IMR-90 (cell line): ENCODE measurements at regions not wholly inside any gene's neighbourhood (a gene's known extent, or its start where the extent isn't known, plus 50 kb on each side); places are given as distances from the start of the nearest gene placed in this dataset.

ENCODE experiments used
- ATAC-seq: fragments of 200-7000 bp; cut with Tn5 transposase; 2 replicates; pipeline ENCODE4 v1.9.1; 2020; ENCODE audit warnings: low read depth, mild to moderate bottlenecking, moderate library complexity
- BruUV-seq: library from RNA; stranded (reverse); fragments of 400-500 nt; replicated peaks from 2 replicates; lab custom pipeline; 2021; lab: Mats Ljungman, UMichigan
- CTCF ChIA-PET: fragments of 300-600 bp; formaldehyde crosslinking; extraction: SDS; loops from one replicate; lab custom pipeline; 2021; ENCODE audit warnings: antibody characterized with exemption; lab: Yijun Ruan, JAX
- POLR2A ChIA-PET: fragments of 300-600 bp; sonication (Branson Sonifier 250); formaldehyde crosslinking; loops from one replicate; lab custom pipeline; 2022; ENCODE audit warnings: antibody characterized with exemption; ENCODE audit not compliant: unreplicated experiment; lab: Charles Lee
- DNase-seq: peaks from one replicate; pipeline ENCODE4 v3.0.0; 2013
- H2AFZ ChIP-seq: replicated peaks from 2 replicates; pipeline ENCODE3; 2013; ENCODE audit warnings: low read length, mild to moderate bottlenecking; ENCODE audit not compliant: poor library complexity
- H2AK5ac ChIP-seq: 2 replicates; pipeline ENCODE4 v1.6.1; 2013; ENCODE audit warnings: low read depth, low read length, inconsistent platforms
- H2AK9ac ChIP-seq: replicated peaks from 2 replicates; pipeline ENCODE3; 2013; ENCODE audit warnings: mild to moderate bottlenecking, low read depth, low read length, moderate library complexity; ENCODE audit not compliant: poor library complexity
- H2BK120ac ChIP-seq: 2 replicates; pipeline ENCODE4 v1.6.1; 2013; ENCODE audit warnings: low read depth, low read length, inconsistent platforms
- H2BK15ac ChIP-seq: 3 replicates; pipeline ENCODE4 v1.6.1; 2013; ENCODE audit warnings: low read depth, low read length, inconsistent platforms
- H2BK20ac ChIP-seq: 2 replicates; pipeline ENCODE4 v1.6.1; 2013; ENCODE audit warnings: low read depth, mild to moderate bottlenecking, inconsistent platforms, low read length, moderate library complexity
- H2BK5ac ChIP-seq: 2 replicates; pipeline ENCODE4 v1.6.1; 2013; ENCODE audit warnings: mild to moderate bottlenecking, low read depth, low read length, inconsistent platforms; ENCODE audit not compliant: poor library complexity, severe bottlenecking
- H3K14ac ChIP-seq: replicated peaks from 2 replicates; pipeline ENCODE4 v1.6.1; 2013; ENCODE audit warnings: low read depth, low read length, inconsistent platforms
- H3K18ac ChIP-seq: 2 replicates; pipeline ENCODE4 v1.6.1; 2013; ENCODE audit warnings: low read depth, low read length, control low read depth
- H3K23ac ChIP-seq: 2 replicates; pipeline ENCODE4 v1.6.1; 2013; ENCODE audit warnings: low read depth, low read length, inconsistent platforms
- H3K27ac ChIP-seq: 2 replicates; pipeline ENCODE4 v1.5.1; 2013; ENCODE audit warnings: mild to moderate bottlenecking, control low read depth, low read length; ENCODE audit not compliant: insufficient read depth
- H3K27me3 ChIP-seq: 2 replicates; pipeline ENCODE4 v1.6.1; 2013; ENCODE audit warnings: low read length; ENCODE audit not compliant: control insufficient read depth, insufficient read depth
- H3K36me3 ChIP-seq: 2 replicates; pipeline ENCODE4 v1.6.1; 2013; ENCODE audit warnings: low read length, mixed read lengths; ENCODE audit not compliant: control insufficient read depth, insufficient read depth
- H3K4ac ChIP-seq: 2 replicates; pipeline ENCODE4 v1.6.1; 2013; ENCODE audit warnings: low read depth, low read length, inconsistent platforms
- H3K4me1 ChIP-seq: 2 replicates; pipeline ENCODE4 v1.6.1; 2013; ENCODE audit warnings: low read length, mixed read lengths; ENCODE audit not compliant: control insufficient read depth, insufficient read depth
- H3K4me2 ChIP-seq: 2 replicates; pipeline ENCODE4 v1.6.1; 2013; ENCODE audit warnings: low read depth, mild to moderate bottlenecking, control low read depth, low read length, moderate library complexity
- H3K4me3 ChIP-seq: 2 replicates; pipeline ENCODE4 v1.5.1; 2013; ENCODE audit warnings: low read depth, mild to moderate bottlenecking, control low read depth, low read length, moderate library complexity; ENCODE audit not compliant: insufficient read depth
- H3K56ac ChIP-seq: 2 replicates; pipeline ENCODE4 v1.6.1; 2013; ENCODE audit warnings: low read length, inconsistent platforms; ENCODE audit not compliant: insufficient read depth; ENCODE audit errors: extremely low read depth
- H3K79me1 ChIP-seq, 2 experiments: 2 replicates each; pipeline ENCODE4 v1.6.1; 2013; ENCODE audit warnings: low read length in 2 of 2, inconsistent platforms in 1 of 2, low read depth in 1 of 2
- H3K9ac ChIP-seq: 2 replicates; pipeline ENCODE4 v1.6.1; 2013; ENCODE audit warnings: low read depth, low read length, control low read depth
- H3K9me1 ChIP-seq: 2 replicates; pipeline ENCODE4 v1.6.1; 2013; ENCODE audit warnings: low read length, inconsistent platforms; ENCODE audit not compliant: insufficient read depth
- H3K9me3 ChIP-seq: 2 replicates; pipeline ENCODE4 v1.6.1; 2013; ENCODE audit warnings: low read length; ENCODE audit not compliant: control insufficient read depth, insufficient read depth
- H4K20me1 ChIP-seq: 2 replicates; pipeline ENCODE4 v1.6.1; 2013; ENCODE audit warnings: low read length, inconsistent platforms; ENCODE audit not compliant: insufficient read depth
- H4K5ac ChIP-seq: 2 replicates; pipeline ENCODE4 v1.6.1; 2013; ENCODE audit warnings: mild to moderate bottlenecking, low read depth, low read length, control low read depth
- H4K8ac ChIP-seq, 2 experiments: 2 replicates each; pipeline ENCODE4 v1.6.1; 2013; ENCODE audit warnings: low read depth in 2 of 2, low read length in 2 of 2, control low read depth in 1 of 2, inconsistent platforms in 1 of 2
- H4K91ac ChIP-seq: 2 replicates; pipeline ENCODE4 v1.6.1; 2013; ENCODE audit warnings: low read depth, low read length, inconsistent platforms; ENCODE audit not compliant: insufficient read depth
- CHD1 ChIP-seq: IDR thresholded peaks from 2 replicates; pipeline ENCODE4 v1.6.1; 2012; ENCODE audit warnings: low read depth, low read length, improper control_type of control experiment
- ELK1 ChIP-seq: fragments of 150-350 bp; IDR thresholded peaks from 2 replicates; pipeline ENCODE4 v1.6.1; 2016; ENCODE audit warnings: low read depth, mild to moderate bottlenecking, low read length, moderate library complexity, borderline replicate concordance
- FOS ChIP-seq: fragments of 150-350 bp; IDR thresholded peaks from 2 replicates; pipeline ENCODE4 v1.6.1; 2016; ENCODE audit warnings: low read depth, low read length
- MAFK ChIP-seq: IDR thresholded peaks from 2 replicates; pipeline ENCODE4 v1.6.1; 2012; ENCODE audit warnings: low read depth, low read length, improper control_type of control experiment
- MAZ ChIP-seq: IDR thresholded peaks from 2 replicates; pipeline ENCODE4 v1.6.1; 2012; ENCODE audit warnings: low read depth, mild to moderate bottlenecking, low read length, improper control_type of control experiment, moderate library complexity, borderline replicate concordance
- MXI1 ChIP-seq: IDR thresholded peaks from 2 replicates; pipeline ENCODE4 v1.6.1; 2012; ENCODE audit warnings: low read depth, mild to moderate bottlenecking, low read length, moderate library complexity, borderline replicate concordance
- POLR2A ChIP-seq: IDR thresholded peaks from 2 replicates; pipeline ENCODE4 v1.6.1; 2012; ENCODE audit warnings: mild to moderate bottlenecking, low read depth, low read length
- RAD21 ChIP-seq: IDR thresholded peaks from 2 replicates; pipeline ENCODE4 v1.6.1; 2012; ENCODE audit warnings: low read length, improper control_type of control experiment
- RFX5 ChIP-seq: IDR thresholded peaks from 2 replicates; pipeline ENCODE4 v1.8.0; 2012; ENCODE audit warnings: low read depth, mild to moderate bottlenecking, low read length, moderate library complexity
- USF2 ChIP-seq: fragments of 150-350 bp; IDR thresholded peaks from 2 replicates; pipeline ENCODE4 v1.6.1; 2017; ENCODE audit warnings: mild to moderate bottlenecking, antibody characterized with exemption, low read length, low read depth
- WGBS, 2 experiments: methylation state at CpG; one replicate each; pipeline versions ENCODE4 v1.1.5 to v1.1.7; 2013; ENCODE audit warnings: missing lambda C conversion rate in 2 of 2; ENCODE audit not compliant: insufficient read length in 1 of 2; ENCODE audit errors: extremely low coverage in 2 of 2; 5-methylcytosine and 5-hydroxymethylcytosine counted together
- dilution Hi-C: fragments of 300-500 bp; cut with HindIII; formaldehyde crosslinking; loops from one replicate; pipeline ENCODE4 v1.14.3; 2018; ENCODE audit warnings: low sequenced_read_pairs; ENCODE audit not compliant: unreplicated experiment
- in situ Hi-C: fragments of 300-500 bp; cut with MboI; formaldehyde crosslinking; loops from 3 replicates; pipeline ENCODE4 v1.14.3; 2019; ENCODE audit warnings: low sequenced_read_pairs, inconsistent platforms, mixed read lengths
- intact Hi-C: fragments of 100-400 bp; cut with micrococcal nuclease; formaldehyde crosslinking; loops from 2 replicates; pipeline ENCODE4 v1.10.0; 2022
- TF ChIP-seq, protein P1 (sequence below): conservative IDR thresholded peaks from 2 replicates; pipeline ENCODE4 v1.5.1; 2012; ENCODE audit warnings: mild to moderate bottlenecking, low read depth, low read length, improper control_type of control experiment

DNA sequence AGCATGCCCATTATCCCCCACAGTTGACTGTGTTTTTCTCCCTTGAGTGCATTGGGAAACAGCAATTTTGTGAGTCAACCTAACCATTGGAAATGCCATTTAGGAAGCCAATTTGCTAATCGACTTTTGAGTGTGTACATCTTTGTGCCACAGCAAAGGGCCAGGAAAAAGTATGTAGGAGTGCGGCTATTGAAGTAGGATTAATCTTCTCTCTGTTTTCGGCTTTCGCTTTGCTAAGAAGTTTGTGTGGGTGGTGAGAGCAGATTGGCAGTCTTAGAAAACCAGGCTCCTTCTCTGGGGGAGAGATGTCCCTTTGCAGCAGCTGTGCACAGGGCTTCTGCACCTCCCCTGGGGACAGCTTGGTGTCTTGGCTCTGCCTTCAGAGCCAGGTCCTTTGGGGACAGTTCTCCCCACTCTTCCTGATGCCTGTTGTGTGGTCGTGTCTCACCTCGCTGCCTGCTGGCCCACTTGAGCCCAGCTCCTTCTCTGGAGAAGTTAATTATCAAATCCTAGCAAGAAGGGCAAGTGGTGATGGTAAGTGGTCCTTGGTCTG lies 74.5 kb downstream of the GEMIN8 start:
- no peaks in the 10 kb centered on the region for H3K79me1 ChIP-seq
- no peak overlapping the region for H3K4me2 ChIP-seq
- H3K56ac ChIP-seq, result no peak overlapping the region
- DNase-seq, result no peak
- H2BK120ac ChIP-seq, result no peak overlapping the region
- no peaks in the 10 kb centered on the region for H3K9me1 ChIP-seq
- H4K5ac ChIP-seq, result no peak overlapping the region
- no peak overlapping the region for H3K9ac ChIP-seq
- dilution Hi-C loops, result no loop called here
- H3K27me3 ChIP-seq, result peaks cover 6% of the 10 kb centered on the region
- H3K36me3 ChIP-seq, result no peaks in the 10 kb centered on the region
- no peak overlapping the region for H3K23ac ChIP-seq
- no peak overlapping the region for H3K27ac ChIP-seq
- no peak overlapping the region for H4K8ac ChIP-seq
- no peak overlapping the region for H2AK5ac ChIP-seq
- BruUV-seq, result no TSS peak
- H2BK20ac ChIP-seq, result no peak overlapping the region
- no peak for TF ChIP-seq RAD21
- TF ChIP-seq, protein P1, sequence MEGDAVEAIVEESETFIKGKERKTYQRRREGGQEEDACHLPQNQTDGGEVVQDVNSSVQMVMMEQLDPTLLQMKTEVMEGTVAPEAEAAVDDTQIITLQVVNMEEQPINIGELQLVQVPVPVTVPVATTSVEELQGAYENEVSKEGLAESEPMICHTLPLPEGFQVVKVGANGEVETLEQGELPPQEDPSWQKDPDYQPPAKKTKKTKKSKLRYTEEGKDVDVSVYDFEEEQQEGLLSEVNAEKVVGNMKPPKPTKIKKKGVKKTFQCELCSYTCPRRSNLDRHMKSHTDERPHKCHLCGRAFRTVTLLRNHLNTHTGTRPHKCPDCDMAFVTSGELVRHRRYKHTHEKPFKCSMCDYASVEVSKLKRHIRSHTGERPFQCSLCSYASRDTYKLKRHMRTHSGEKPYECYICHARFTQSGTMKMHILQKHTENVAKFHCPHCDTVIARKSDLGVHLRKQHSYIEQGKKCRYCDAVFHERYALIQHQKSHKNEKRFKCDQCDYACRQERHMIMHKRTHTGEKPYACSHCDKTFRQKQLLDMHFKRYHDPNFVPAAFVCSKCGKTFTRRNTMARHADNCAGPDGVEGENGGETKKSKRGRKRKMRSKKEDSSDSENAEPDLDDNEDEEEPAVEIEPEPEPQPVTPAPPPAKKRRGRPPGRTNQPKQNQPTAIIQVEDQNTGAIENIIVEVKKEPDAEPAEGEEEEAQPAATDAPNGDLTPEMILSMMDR, result no peak
- TF ChIP-seq MAFK, result no peak
- no peak for TF ChIP-seq USF2
- TF ChIP-seq MAZ, result no peak
- TF ChIP-seq CHD1, result no peak
- no peak for TF ChIP-seq MXI1
- TF ChIP-seq POLR2A, result no peak
- no peak for TF ChIP-seq FOS
- no peak for TF ChIP-seq ELK1
- TF ChIP-seq RFX5, result no peak
- in situ Hi-C loops, result no loop called here
- no peak overlapping the region for H4K91ac ChIP-seq
- no peak overlapping the region for H2AFZ ChIP-seq
- no peak overlapping the region for H3K18ac ChIP-seq
- ChIA-PET POLR2A (no interaction called here), CTCF (interaction anchor here (1.4 kb wide), 1 partner anchor 8 kb away, joined by 3 read pairs; no protein-coding TSS in a partner anchor)
- intact Hi-C loops, result no loop called here
- H2BK5ac ChIP-seq, result no peak overlapping the region
- no peak overlapping the region for H3K4me3 ChIP-seq
- H2BK15ac ChIP-seq, result no peak overlapping the region
- WGBS, 2 experiments, result no CpG with 5 or more reads among the region's 6 CpGs
- no peak overlapping the region for H3K14ac ChIP-seq
- no peaks in the 10 kb centered on the region for H3K4me1 ChIP-seq
- no peak overlapping the region for H2AK9ac ChIP-seq
- no peaks in the 10 kb centered on the region for H4K20me1 ChIP-seq
- no peak overlapping the region for H3K4ac ChIP-seq
- no peaks in the 10 kb centered on the region for H3K9me3 ChIP-seq
- no peak for ATAC-seq
